GM12892 (cell line): ENCODE measurements at regions not wholly inside any gene's neighbourhood (a gene's known extent, or its start where the extent isn't known, plus 50 kb on each side); places are given as distances from the start of the nearest gene placed in this dataset.

Source experiments
- DNase-seq: peaks from one replicate; pipeline ENCODE4 v3.0.0; 2011; ENCODE audit not compliant: insufficient read length
- FAIRE-seq: peaks from 2 replicates; lab custom pipeline; 2011; peaks lifted over from hg19 to GRCh38; lab: Jason Lieb, UNC
- POLR2A ChIP-seq: IDR thresholded peaks from 2 replicates; pipeline ENCODE4 v1.6.1; 2011; ENCODE audit warnings: low read depth, low read length, control low read depth
- POLR2AphosphoS5 ChIP-seq: IDR thresholded peaks from 2 replicates; pipeline ENCODE4 v1.6.1; 2011; ENCODE audit warnings: low read depth, low read length, control low read depth
- TAF1 ChIP-seq: IDR thresholded peaks from 2 replicates; pipeline ENCODE4 v1.6.1; 2011; ENCODE audit warnings: low read depth, mild to moderate bottlenecking, control low read depth, low read length, borderline replicate concordance

DNA sequence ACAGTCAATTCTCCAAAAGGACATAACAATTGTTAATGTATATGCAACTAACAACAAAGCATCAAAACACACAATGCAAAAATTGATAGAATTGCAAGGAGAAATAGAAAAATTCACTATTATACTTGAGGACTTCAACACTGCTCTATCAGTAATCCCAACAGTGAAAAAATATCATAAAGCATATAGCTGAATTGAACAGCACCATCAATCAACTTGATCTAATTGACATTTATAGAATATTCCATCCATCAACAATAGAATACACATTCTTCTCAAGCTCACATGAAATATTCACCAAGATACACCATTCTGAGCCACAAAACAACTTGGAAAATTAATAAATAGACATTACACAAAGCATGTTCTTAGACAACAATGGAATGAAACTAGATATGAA lies 60.1 kb upstream of the ASXL3 start:
- TF ChIP-seq POLR2A (no peak), POLR2AphosphoS5 (no peak), TAF1 (no peak)
- FAIRE-seq: no peak

DNA sequence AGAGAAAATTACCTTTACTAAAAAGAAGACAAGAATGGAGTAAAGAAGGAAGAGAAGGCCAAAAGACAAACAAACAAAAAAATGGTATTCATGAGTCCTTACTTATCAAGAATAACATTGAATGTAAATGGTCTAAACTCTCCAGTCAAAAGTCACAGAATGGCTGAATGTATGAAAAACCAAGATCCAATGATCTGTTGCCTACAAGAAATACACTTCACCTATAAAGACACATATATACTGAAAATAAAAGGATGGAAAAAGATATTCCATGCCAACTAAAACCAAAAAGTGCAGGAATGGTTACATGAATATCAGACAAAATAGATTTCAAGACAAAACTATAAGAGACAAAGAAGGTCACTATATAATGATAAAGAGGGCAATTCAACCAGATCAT lies 65.0 kb upstream of the ASXL3 start:
- DNase-seq (no peak), FAIRE-seq (no peak)
- TF ChIP-seq POLR2AphosphoS5: no peak
- no peak for TF ChIP-seq POLR2A
- no peak for TF ChIP-seq TAF1

More for the DNA sequence above, 60.1 kb upstream of the ASXL3 start:
- no peak for DNase-seq

GRCh38 chr18:33507019-33507418 lies 66.5 kb upstream of the CCDC178 start:
- TF ChIP-seq TAF1 (no peak), POLR2A (no peak), POLR2AphosphoS5 (no peak)
- DNase-seq (no peak), FAIRE-seq (no peak)

- TF ChIP-seq TAF1: no peak
- TF ChIP-seq POLR2AphosphoS5: no peak
- no peak for TF ChIP-seq POLR2A
- DNase-seq: no peak
- FAIRE-seq: no peak
These were observed 65.3 kb upstream of the CCDC178 start for GRCh38 chr18:33505798-33506197.

- no peak for TF ChIP-seq POLR2A
- FAIRE-seq: no peak
- no peak for DNase-seq
These were observed 64.8 kb upstream of the CCDC178 start for GRCh38 chr18:33505297-33505696.

DNA sequence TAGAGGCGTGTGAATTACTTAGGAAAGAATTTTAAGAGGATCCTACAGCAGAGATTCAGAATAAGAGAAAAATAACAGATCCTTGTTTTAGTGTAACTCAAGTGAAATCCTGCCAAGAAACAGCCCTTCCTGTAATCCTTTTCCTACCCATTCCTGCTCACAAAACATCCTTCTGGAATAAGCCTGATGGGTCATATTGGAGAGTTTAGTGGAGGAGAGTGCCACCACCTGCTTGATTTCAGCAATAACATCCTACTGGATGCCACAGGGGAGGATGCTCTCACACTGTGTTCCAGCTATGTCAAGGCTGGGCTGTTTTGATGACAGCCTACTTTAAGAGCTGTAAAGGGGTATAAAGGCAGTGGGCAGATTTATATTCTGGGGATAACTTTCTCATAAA lies 54.8 kb upstream of the CCDC178 start:
- peak; percentile 90 for FAIRE-seq
- DNase-seq: no peak
- no peak for TF ChIP-seq POLR2A
- TF ChIP-seq TAF1: no peak
